Hypothalamus (tissue), 51 donors: ENCODE measurements at regions not wholly inside any gene's neighbourhood (a gene's known extent, or its start where the extent isn't known, plus 50 kb on each side); places are given as distances from the start of the nearest gene placed in this dataset.

Experiments used
- DNase-seq, 51 donors: peaks; one replicate each; lab custom pipeline; 2025; lab: John Stamatoyannopoulos, UW

DNA sequence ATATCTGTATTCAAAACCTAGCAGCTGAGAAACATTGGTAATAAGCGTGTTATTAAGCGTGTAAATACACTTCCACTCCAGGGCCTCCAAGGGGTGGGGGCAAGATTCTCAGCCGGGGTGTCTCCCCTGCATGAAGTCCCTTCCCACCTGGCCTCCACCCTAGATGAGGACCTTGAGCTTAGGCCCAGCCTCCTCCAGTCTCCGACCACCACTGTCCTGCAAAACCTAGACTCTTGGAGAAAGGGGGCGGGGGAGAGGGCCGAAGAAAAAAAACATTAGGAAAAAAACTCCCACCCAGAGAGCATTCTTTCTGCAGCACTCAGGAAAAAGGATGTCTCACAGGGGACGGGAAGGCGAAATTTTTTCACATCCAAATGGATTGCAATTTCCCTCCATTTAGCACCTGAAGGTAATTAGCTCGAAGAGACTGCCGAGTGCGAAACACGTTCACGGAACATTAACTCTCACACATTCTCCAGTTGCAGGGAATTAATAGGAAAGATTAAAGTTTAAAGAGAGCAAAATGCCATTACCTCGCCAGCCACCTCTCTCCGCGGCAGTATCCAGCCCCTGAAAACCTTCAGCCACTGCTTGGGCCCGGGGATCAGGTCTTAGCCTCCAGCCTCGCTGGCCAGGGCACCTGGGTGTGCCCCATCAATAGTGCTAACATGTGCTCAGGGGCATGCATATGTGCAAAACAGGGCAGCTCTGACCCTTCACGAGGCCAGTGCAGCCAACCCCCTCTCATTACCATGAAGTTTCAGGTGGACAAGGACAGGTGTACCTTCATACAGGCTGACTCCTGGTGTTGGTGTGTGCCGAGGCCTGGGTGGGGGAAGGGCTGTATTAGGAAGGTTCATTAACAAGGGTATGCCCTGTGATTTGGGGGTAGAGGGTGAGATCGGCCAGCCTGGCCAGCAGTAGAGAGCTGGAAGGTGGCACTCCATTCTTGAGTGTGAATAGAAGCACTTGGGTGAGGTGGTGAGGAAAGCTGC, 77.2 kb downstream of the HIF1AN start:
- no peak for DNase-seq

- no peak for DNase-seq
Measured at GRCh38 chr10:100613846-100614245, 78.1 kb downstream of the HIF1AN start.

- no peak for DNase-seq
Measured at GRCh38 chr10:100614429-100615095, 78.8 kb downstream of the HIF1AN start.

DNA sequence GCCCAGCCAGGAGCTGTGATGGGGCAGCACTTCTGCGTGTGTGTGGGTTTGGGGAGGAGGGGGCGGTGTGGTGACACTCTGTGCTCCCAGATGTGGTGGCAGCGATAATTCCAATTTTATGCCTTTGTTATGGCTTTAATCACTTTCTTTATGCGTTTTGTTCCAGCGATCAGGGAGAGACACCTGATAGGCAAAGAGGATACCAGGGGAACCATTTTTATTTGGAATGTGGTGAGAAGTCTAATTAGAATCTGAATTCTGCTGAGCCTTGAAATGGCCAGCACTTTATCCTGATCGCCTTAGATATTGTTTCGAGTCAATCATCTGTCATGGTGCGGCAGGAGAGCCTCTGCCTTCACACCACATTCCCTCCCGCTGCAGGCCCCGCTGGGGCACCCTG, 79.5 kb downstream of the HIF1AN start:
- no peak for DNase-seq

- no peak for DNase-seq
Measured at GRCh38 chr10:100615908-100616307, 80.2 kb downstream of the HIF1AN start.

GRCh38 chr10:100618091-100618615, 82.4 kb downstream of the HIF1AN start:
- no peak for DNase-seq

GRCh38 chr10:100618632-100619255, 83.0 kb downstream of the HIF1AN start:
- no peak for DNase-seq

DNA sequence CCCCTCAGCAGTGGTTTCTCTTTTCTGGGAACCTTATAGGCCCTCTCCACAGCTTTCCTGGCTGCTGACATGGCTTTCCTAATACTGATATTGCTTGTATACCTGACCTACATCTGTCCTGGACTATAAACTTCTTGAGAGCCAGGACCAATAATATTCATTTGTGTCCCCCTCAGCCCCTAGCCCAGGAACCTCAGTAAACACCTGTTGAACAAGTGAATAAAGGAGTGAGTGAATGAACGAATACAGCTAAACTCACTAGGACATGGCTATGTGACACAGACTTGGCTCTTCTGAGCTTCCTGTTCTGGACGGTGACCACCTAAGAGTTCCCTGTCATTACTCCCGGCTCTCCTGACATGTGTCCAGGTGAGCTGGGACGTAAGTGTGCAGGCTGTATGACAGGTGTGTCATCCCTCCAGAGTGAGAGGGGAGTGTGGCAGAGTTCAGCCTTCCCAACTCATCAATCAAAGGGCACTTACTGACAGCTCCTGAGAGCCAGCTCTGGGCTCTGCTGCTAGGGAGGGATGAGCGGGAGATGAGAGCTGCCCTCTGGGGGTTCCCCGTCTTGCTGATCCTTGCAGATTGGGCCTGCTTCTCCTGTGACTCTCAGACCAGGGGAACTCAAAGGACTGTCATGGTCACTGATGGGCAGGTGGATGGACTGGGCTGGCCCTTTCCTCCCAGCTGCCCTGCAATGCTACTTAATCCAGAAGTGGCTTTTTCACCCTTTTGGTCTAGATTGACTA, 84.5 kb downstream of the HIF1AN start:
- DNase-seq, result no peak

- peak in 1 of 51 donors; percentile 2 for DNase-seq
Measured at GRCh38 chr10:100621360-100622205, 85.8 kb downstream of the HIF1AN start.

DNA sequence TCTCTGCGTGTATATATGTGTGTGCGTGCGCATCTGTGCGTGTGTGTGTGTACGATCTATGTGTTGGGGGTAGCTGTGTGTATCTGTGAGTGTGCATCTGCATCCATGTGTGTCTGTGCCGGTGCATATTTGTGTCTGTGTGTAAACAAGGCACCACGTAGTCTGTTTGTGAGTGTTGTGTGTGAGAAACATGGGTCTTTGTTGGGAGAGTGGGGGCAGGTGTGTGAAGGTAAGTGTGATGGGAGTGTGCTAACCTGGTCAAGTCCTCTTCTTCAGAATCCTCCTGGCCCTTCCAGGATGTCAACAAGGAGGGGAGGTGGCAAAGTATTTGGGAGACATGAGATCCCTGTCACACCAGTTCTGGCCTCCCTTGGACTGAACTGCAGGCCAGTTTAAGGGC, 87.2 kb downstream of the HIF1AN start:
- DNase-seq, result no peak

DNA sequence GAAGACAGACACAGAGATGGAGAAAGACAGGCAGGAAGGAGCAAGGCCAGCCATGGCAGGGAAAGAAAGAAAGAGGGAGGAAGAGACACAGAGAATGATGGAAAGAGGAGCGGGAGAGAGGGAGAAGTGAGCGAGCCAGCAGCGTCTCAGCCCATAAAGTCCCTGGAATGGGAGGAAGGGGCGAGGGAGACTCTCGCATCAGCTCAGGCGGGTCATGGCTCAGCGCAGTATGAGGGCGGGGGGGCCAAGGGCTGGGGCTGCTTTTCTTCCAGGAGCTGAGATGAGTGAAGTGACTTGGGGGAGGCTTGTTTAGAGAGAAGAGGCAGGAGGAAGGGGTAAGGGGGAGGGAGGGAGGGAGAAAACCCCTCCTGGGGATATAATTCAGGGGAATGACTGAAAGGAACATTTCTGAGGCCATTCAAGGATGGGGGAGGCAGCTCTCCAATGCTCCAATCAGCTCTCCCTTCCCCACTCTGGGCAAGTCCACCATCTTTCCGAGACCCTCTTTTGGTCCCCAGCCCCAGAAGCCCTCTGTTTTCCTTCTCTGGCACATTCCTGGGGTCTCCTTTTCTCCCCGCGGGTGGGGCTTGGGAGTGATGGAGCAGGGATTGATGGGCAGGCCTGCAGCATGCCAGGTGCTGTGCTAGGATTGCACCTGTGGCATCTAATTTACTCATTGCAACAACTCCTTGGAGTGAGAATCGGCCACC, 87.9 kb downstream of the HIF1AN start:
- DNase-seq, result no peak

- no peak for DNase-seq
Measured at GRCh38 chr10:100624298-100624697, 88.6 kb downstream of the HIF1AN start.

DNA sequence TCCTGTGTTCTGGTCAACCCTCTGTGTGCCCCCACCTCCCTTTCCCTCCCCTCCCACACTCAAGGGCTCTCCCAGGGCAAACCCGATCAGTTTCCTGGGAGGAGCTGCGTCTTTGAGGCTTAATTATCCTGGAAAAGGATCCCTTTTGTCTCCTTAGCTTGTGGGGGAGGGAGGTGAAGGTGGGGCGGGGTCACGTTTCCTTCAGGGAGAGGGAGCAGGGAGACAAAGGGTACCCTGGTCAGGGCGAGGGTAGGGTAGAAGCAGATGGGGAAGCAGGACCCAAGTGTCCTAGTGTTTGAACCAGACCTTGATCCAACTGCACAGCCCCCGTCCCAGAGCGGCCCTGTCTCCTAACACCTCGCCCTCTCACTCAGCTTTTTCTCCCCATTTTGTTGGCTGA, 90.1 kb downstream of the HIF1AN start:
- no peak for DNase-seq

GRCh38 chr10:100628061-100628460, 92.3 kb downstream of the HIF1AN start:
- no peak for DNase-seq

GRCh38 chr10:100631192-100631591, 95.4 kb downstream of the HIF1AN start:
- DNase-seq, result no peak

DNA sequence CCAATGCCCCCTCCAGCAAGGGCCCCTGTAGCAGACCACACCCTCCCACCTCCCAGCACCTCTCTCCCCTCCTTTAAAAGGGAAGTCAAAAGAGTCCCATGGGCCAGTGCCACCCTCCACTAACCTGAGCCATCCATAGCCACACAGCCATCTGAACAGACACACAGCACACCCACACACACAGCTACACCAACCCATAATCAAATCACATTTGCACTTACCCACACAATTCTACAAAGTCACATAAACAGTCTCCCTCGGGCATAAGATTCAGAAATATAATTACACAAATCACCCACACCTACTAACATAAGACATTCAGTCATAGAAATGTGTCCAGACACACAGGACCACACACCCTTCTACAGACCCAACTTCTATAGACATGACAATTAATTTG, 96.3 kb downstream of the HIF1AN start:
- DNase-seq, result no peak

DNA sequence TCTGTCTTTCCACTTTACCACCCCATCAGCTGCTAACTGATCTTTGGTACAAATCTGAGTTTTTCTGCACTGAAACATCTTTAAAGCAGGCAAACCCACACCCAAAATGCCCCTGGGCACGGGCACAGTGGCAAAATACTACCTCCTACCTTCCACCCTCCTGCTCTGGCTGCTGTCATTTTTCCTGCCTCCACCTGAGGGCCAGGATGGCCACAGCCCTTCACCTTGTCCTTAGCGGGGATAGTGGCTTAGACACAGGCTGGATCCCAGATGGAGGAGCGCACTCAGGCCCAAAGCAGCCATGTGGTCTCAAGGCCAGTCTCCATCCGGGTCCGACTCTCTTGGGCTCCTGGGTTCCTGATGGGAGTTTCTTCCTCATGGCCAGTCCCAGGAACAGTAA, 98.3 kb downstream of the HIF1AN start:
- no peak for DNase-seq

DNA sequence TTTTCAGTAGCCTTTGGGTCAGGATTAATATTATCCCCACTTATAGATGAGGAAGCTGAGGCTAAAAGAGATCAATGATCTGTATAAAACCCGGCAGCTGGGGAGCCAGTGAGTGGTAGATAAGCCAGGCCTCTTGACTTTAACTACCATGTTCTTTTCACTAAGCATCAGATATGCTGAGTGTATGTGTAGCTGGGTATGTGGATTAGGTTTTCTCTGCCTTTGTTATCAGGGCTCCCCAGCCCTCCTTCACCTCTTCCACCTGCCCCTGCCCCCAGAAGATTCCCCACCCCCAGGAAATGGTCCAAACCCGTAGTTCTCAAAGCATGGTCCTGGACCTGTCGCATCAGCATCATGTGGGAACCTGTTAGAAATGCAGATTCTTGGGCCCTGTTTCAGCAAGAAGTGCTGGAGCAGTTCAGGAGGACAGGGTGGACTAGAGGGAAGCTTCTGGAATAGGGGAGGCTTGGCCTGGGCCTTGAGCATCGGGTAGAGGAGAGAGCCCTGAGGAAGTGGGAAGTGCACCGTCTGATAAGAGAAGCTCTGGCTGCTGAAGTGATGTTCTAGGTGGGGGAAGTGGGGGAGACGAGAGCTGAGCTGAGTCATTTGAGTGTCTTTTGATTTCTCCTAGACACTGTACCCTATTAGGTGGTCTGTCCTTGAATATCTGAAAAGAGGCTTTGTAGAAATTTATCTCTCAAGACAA, 101.3 kb downstream of the HIF1AN start:
- no peak for DNase-seq
